ENCODE measurements at regions not wholly inside any gene's neighbourhood (a gene's known extent, or its start where the extent isn't known, plus 50 kb on each side); places are given as distances from the start of the nearest gene placed in this dataset.
A peak's percentile ranks its signal among the peaks of the same experiment; 100 is the strongest.

GRCh38 chr20:20875716-20876115 is 163.3 kb upstream of the RALGAPA2 start:
- no peak for DNase-seq

- DNase-seq: no peak
These were observed 160.0 kb upstream of the RALGAPA2 start for GRCh38 chr20:20872428-20872827.

DNA sequence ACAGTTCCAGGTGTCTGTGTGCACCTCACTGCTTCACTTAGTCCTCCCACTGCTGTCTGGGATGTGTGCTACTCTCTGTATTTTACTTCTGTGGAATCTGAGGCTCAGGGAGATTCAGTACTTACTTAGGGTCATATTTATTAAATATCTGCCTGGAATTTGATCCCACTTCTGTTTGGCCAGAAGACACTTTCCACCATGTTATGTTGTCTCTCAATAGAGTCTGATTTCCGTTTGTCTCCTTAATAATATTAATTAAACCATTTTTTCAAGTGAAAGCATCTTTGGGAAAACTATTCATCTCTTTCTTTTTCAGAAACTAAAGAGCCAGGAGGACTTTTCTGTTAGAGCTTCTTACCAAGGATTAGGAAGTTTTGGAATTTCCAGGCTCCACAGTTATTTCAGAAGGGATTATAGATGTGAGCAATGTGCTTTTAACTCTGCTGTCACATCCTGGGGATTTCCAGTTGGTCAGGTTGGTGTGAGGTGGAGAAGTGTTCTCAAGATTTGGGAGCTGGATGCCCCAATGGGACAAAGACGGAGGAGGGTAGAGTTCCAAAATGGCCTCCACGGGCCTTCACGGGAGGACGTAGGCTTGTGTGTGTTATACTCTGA is 156.8 kb upstream of the RALGAPA2 start:
- no peak for DNase-seq

DNA sequence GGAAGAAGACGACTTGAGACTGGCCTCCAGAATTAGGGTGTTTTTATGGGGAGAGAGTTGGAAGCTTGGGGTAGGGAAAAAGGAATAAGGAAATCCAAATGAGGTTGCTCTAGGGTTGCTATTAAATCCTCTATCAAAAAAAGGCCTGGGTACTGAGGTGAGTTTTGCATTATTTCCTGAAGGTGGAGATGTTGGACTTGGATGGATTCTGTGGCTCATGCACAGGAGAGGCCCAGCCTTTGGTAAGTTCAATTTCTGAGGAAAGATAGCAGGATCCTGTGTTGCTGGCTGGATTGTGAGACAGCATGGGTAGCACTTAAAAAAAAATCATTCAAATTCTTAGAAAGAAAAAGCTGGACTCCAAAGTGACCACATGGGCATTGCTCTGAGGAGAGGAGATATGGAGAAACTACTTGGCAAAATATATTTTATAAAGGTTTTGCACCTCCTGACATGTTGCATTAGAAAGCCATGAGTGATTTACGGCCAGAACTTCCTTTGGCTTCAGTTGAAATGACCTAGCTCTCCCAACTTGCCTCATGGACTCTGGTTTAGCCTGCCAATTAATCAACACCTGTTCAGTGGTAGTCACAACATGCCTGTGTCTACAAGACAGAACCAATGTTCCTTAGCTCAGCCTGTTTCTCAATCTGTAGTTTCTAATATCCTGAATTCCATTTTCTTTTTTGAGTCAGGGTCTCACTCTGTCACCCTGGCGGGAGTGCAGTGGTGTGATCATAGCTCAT is 152.1 kb upstream of the RALGAPA2 start:
- DNase-seq: peak; percentile 70

DNA sequence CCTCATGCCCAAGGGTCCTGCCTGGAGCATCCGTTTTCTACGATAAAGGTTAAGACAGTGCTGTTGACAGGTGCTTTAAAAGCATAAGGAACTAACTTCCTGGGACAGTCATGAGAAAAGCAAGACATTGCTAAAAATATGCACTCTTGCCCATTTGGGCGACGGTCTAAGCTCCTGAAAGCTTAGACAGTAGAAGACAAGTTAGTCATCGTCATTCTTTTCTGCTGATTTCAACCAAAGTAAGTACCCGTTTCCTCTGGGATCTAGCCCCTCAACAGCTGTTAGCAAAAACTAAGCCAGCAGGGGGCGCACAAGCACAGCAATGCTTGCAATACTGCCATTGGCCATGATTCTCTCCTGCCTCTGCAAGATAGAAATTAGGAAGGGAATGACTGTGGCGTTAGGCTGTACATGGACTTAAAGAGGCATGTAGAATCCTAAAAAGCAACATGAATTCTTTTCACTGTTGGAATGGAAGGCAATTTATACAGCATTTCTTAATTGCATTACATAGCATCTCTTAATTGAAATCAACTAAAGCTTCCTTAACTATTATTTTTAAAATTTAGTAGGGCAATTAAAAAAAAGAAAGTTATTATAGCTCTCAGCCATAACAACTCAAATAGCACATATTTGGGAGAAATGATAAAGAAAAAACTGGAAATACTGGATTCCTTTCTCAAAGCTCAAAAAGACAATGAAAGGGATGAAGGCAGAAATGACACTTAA is 147.8 kb upstream of the RALGAPA2 start:
- DNase-seq: peak; percentile 86

DNA sequence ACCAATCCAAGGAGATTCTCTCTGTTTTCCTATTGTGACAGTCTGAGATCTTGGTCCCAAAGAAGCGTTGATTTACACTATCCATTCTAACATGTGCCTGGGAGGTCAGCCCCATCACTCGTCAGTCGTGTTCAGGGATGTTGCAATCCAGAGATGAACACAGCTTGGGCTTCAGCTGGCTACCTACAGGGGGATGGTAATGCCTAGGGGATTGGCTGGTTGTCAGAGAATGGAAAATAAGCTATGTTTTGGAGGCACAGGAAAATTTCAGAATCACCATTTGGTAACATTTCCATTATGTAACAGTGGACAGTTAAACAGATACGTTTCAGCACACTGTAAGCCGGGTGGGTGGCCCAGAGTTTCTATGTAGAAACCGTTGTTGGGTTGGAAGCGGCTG is 147.1 kb upstream of the RALGAPA2 start:
- no peak for DNase-seq

DNA sequence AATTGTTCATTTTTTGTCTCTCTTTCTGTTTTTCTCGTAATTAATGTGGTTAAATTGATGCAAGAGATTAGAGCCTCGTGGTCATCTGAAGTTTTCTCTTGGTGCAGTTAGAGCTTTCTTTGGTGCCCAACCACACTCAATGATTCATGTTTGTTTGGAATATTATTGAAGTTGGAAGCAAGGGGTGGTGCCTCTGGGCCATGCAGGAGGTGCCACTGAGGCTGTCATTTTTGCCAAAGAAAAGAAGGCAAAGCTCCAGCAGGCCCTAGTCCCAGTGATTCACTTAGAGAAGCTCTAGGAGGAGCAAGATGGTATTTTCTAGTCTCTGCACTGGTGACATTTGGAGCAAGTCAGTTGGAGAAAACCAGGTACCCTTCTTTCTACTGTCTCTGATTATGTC is 144.5 kb upstream of the RALGAPA2 start:
- no peak for DNase-seq

- no peak for DNase-seq
These were observed 143.9 kb upstream of the RALGAPA2 start for GRCh38 chr20:20856306-20856705.

DNA sequence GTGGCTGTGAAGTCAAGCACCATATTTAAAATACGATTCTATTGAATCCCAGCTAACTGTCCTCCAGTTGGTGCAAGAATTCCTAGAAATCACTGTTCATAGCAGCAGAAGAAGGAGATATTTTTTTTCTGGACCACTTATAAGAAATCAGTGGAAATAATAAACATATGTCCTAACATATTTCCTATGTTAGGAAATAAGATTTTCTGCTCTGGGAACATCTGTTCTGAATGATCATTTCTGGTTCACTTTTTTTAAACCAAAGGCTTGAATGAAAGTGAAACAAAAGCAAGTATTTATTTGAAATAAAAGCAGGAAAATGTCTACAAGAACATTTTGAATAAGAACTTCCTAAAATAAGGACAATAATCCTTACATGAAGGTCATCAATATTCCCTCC is 138.9 kb upstream of the RALGAPA2 start:
- no peak for DNase-seq

- DNase-seq: no peak
These were observed 138.0 kb upstream of the RALGAPA2 start for GRCh38 chr20:20850407-20850806.

DNA sequence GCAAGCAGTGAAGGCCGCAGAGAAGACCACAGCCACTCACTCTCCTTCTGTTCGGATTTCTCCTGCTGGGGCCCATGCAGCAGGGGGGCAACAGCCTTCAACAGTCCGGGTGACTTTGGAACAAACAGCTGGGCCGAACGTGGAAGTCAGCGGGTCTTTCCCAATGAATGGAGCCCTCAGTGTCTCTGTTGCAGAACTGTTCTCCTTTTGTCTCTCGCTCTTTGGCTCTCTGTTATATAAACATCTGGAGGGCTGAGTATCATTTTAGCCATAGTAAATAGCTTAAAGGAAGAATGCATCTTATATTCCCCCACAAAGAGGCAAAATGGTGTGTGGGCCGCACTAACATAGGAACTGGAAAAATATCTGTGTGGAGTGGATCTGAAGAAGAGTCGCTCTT is 136.7 kb upstream of the RALGAPA2 start:
- no peak for DNase-seq

GRCh38 chr20:20847814-20848213 is 135.4 kb upstream of the RALGAPA2 start:
- no peak for DNase-seq

GRCh38 chr20:20843982-20844381 is 131.5 kb upstream of the RALGAPA2 start:
- DNase-seq: no peak

DNA sequence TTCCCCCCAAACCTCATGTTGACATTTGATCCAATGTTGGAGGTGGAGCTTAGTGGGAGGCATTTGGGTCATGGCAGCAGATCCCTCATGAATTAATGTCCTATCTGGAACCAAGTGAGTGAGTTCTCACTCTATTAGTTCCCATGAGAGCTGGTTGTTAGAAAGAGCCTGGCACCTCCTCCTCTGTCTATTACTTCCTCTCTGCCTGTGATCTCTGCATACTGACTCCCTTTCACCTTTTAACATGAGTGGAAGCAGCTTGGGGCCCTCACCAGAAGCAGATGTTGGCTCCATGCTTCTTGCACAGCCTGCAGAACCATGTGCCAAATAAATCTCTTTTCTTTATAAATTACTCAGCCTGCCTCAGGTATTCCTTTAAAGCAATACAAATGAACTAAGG is 127.3 kb upstream of the RALGAPA2 start:
- no peak for DNase-seq

DNA sequence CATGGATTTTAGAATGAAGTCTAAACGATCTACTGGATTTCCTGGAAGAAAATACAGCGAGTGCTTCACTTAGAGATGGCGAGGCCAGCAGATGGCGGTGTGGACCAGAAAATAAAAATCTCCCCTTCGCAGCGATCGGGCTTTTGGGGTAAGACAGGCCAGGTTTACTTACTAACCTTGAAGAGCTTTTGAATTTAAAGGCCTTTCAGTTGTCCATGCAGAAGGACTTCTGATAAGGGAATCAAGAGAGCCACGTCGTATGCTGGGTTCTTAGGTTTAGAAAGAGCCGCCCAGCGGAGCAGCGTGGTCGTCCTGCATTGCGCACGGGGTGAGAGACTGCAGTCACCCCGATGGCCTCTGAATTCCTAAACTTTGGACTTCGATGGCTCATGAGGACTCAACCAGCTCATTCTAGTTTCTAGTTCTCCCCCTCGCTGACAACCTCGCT is 125.2 kb upstream of the RALGAPA2 start:
- peak; percentile 59 for DNase-seq

DNA sequence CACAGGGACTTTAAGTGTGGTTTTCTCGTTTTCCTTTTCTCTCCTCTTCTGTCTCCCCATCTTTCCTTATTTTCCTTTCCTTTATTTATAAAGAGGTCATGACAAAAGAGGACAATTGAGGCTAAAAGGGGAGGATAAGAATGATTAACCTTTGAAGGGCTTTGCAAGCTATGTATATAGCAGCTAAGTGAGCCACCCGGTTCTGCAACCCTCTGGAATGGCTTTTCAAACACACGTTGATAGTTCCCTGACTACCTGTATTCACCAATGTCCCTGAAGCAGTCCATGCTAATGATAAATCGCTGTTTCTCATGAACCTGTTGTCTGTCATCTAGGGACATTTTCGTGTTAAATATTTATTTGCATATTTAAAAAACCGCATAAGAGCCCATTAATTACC is 124.4 kb upstream of the RALGAPA2 start:
- DNase-seq: no peak

GRCh38 chr20:20835897-20836296 is 123.5 kb upstream of the RALGAPA2 start:
- no peak for DNase-seq

DNA sequence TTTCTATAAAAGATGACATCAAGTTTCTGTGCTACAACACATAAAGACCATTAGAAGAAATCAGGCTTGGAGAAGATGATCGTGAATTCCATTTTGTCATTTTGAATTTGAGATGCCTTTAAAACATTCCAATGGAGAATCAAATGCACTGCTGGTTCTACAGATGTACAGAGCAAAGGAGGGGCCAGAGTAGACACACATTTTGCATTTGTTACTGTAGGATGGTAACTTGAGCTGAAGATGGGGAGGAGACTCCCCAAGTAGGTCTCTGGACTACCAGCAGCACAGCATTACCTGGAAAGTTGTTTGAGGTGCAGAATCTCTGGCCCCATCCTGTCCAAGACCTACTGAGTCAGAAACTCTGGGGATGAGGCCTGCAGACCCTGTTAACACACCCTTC is 121.6 kb upstream of the RALGAPA2 start:
- DNase-seq: no peak

DNA sequence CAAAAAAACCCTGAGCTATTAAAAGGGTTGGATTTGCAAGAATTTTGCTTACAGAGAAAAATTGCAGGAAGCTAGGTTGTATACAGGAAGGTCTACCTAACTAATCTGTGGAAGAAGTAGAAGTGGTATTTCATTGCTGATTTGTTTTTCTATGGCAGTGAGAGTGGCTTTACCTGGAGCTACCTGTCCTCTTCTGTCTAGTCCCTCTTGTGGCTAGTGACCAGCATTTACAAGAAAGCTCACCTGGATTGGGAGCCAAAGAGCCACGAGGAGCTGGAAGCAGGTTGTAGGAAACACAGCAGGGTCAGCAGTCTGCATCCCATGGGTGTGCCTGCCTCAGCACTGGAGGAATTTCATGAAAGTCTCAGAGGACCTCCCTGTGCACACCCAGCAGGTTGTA is 120.3 kb upstream of the RALGAPA2 start:
- no peak for DNase-seq

DNA sequence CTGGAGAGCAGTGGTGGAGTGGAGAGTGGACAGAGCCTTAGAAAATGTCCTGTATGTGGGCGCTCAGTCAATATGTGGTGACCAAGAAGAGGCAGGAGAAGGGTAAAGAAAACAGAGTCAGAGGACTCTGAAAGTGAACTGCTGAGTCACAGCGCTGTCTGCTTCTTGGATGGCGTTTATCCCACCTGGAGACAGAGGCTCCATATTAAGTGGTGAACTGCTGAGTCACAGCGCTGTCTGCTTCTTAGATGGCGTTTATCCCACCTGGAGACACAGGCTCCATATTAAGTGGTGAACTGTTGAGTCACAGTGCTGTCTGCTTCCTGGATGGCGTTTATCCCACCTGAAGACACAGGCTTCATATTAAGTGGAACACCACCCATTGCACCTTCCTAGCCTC is 119.3 kb upstream of the RALGAPA2 start:
- no peak for DNase-seq

DNA sequence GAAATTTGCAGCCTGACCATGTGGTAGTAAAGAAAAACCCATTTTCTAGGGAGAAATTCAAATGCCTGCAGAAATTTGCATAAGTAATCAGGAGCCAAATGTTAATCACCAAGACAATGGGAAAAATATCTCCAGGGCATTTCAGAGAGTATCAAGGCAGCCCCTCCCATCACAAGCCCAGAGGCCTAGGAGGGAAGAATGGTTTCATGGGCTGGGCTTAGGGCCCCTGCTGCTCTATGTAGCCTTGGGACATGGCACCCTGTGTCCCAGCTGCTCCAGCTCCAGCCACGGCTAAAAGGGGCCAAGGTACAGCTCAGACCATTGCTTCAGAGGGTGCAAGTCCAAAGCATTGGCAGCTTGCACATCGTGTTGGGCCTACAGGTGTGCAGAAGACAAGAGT is 117.2 kb upstream of the RALGAPA2 start:
- DNase-seq: no peak

DNA sequence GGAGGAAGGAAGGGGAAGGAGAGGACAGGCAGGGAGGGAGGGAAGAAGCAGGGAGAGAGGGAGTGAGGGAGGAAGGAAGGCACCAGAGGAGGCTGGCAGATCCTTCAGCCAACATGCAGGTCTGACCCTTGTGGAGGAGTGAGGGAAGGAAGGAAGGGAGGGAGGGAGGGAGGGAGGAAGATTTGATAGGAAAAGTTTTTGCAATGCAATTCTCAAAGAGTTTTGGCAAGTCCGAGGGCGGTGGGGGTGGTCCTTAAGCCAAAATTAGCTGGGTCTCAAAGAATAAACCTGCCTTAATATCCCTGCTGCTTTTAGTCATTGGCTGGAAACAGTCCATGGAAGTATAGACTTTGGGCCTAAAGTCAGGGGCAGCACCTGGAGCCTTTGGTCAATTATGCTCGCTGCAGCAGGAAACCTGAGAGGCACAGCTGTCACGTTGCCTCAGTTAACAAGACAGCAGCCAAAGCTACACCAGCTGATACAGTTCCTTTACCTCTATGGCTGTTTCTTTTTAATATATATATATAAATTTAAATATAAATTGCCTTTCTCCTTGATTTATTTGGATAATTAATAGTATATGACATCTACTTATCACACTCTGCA is 115.7 kb upstream of the RALGAPA2 start:
- no peak for DNase-seq

- DNase-seq: peak; percentile 64
These were observed 112.6 kb upstream of the RALGAPA2 start for GRCh38 chr20:20824924-20825584.

Data from NCI-H1092 treated with DMSO at 0.1 percent for 48 hours (cell line).